Progenitor cell of endocrine pancreas (in vitro differentiated cells): ENCODE measurements at regions not wholly inside any gene's neighbourhood (a gene's known extent, or its start where the extent isn't known, plus 50 kb on each side); places are given as distances from the start of the nearest gene placed in this dataset.

Source experiments
- DNase-seq: peaks from one replicate; pipeline ENCODE4 v3.0.0; 2021; ENCODE audit warnings: low spot score; ENCODE audit not compliant: unreplicated experiment
- H3K27ac Mint-ChIP-seq: 2 replicates; pipeline ENCODE4 v1.8.0; 2021; ENCODE audit warnings: mild to moderate bottlenecking, moderate library complexity, mixed read lengths
- H3K27me3 Mint-ChIP-seq: 2 replicates; pipeline ENCODE4 v1.8.0; 2021; ENCODE audit warnings: mixed read lengths
- H3K36me3 Mint-ChIP-seq: 2 replicates; pipeline ENCODE4 v1.8.0; 2022; ENCODE audit warnings: mixed read lengths; ENCODE audit not compliant: insufficient read depth
- H3K4me1 Mint-ChIP-seq: 2 replicates; pipeline ENCODE4 v1.8.0; 2021; ENCODE audit warnings: low read depth, mixed read lengths
- H3K4me3 Mint-ChIP-seq: 2 replicates; pipeline ENCODE4 v1.8.0; 2021; ENCODE audit warnings: low read depth, mild to moderate bottlenecking, moderate library complexity, mixed read lengths
- H3K9me3 Mint-ChIP-seq: 2 replicates; pipeline ENCODE4 v1.8.0; 2021; ENCODE audit warnings: low read depth, mixed read lengths
- CTCF ChIP-seq: fragments of 200-600 bp; sonication (generic); IDR thresholded peaks from one replicate; pipeline ENCODE4 v1.5.0; 2021; ENCODE audit warnings: antibody characterized with exemption, mild to moderate bottlenecking; ENCODE audit not compliant: unreplicated experiment

DNA sequence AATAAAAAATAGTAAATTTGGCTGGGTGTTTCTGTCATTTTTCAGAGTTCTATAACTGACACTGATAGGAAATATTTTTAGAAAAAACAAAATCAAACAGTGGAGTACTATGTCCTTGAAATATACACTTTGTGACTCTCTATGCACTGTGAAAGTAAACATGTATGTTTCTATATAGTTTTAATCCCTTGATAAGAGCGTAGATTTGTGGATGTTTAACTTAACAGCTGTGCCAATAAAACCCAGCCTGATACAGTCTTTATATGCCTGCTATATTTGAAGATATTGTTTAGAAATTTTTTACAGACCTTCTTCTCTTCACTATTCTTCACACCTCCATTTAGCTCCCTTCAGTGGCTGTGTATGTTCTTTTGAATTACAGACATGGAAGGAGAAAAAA lies 473.3 kb upstream of the FZD8 start:
- H3K36me3 Mint-ChIP-seq, result no peaks in the 10 kb centered on the region
- DNase-seq, result no peak
- no peaks in the 10 kb centered on the region for H3K9me3 Mint-ChIP-seq
- peak overlapping the region; percentile 19 for H3K27ac Mint-ChIP-seq
- no peak for TF ChIP-seq CTCF
- H3K4me1 Mint-ChIP-seq, result peaks cover 50% of the 10 kb centered on the region
- H3K27me3 Mint-ChIP-seq, result no peaks in the 10 kb centered on the region
- H3K4me3 Mint-ChIP-seq, result no peak overlapping the region

DNA sequence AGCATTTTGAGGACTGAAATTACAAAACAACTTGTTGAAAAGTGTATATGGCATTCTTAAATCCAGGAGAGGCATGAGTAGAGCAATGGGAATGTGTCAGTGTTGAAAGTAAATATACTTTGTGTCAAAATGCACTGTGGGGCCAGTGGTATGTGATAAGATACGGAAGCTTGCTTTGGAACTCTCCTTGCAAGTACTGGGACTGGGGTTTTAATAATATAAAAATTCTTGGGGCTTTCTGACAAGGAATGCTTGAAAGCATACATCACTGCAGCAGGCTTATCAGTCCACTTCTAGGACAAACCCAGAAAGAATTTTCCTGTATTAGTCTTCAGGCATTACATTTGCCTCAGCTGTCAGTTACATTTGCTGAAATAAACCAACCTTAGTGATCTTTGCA lies 472.8 kb upstream of the FZD8 start:
- Mint-ChIP-seq H3K27ac (peak overlapping the region; percentile 19), H3K27me3 (no peaks in the 10 kb centered on the region), H3K36me3 (no peaks in the 10 kb centered on the region), H3K9me3 (no peaks in the 10 kb centered on the region), H3K4me3 (no peak overlapping the region), H3K4me1 (peaks cover 55% of the 10 kb centered on the region)
- DNase-seq, result no peak
- TF ChIP-seq CTCF, result no peak

DNA sequence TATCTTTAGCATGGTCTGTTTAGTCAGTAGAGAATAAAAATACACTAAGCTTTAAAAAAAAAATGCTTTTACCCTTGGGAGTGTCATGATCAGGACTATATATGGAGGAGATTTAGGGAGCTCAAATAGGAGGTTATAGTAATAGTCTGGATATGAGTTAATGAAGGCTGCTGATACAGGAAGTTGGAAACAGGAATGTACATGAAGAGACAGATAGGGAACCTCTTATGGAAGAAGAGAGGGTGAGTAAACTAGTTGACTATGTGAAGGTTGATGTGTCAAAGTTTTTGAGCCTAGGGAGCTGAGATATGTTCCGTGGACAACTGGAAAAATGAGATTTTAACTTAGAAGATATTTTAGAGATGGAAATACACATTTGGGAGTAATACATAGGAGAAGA lies 472.0 kb upstream of the FZD8 start:
- Mint-ChIP-seq H3K36me3 (no peaks in the 10 kb centered on the region), H3K27ac (no peak overlapping the region), H3K4me3 (no peak overlapping the region), H3K9me3 (no peaks in the 10 kb centered on the region), H3K27me3 (no peaks in the 10 kb centered on the region), H3K4me1 (peaks cover 61% of the 10 kb centered on the region)
- no peak for TF ChIP-seq CTCF
- DNase-seq, result no peak

GRCh38 chr10:36111676-36112075 lies 469.6 kb upstream of the FZD8 start:
- TF ChIP-seq CTCF, result no peak
- no peak for DNase-seq
- Mint-ChIP-seq H3K27ac (no peak overlapping the region), H3K27me3 (no peaks in the 10 kb centered on the region), H3K4me3 (no peak overlapping the region), H3K9me3 (no peaks in the 10 kb centered on the region), H3K4me1 (peaks cover 46% of the 10 kb centered on the region), H3K36me3 (no peaks in the 10 kb centered on the region)

DNA sequence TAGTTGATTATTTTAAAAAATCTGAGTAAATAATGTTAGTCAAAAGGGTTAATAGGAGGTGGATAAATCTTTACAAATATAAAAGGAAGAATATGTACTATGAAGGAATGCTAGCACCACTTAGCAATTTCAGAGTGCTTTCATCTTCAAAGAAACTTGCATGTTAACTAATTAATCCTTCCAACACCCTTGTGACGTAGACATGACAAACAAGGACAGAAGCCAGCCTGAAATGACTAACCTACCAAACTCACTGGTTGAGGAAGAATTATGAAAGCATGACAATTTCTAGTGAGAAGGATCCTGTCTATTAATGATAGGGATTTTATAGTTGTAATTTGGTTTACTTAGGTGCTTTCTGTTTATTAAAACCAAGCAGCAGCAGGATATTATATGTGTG lies 468.0 kb upstream of the FZD8 start:
- Mint-ChIP-seq H3K9me3 (no peaks in the 10 kb centered on the region), H3K4me1 (peaks cover 32% of the 10 kb centered on the region), H3K4me3 (no peak overlapping the region), H3K27ac (peak overlapping the region; percentile 79), H3K27me3 (no peaks in the 10 kb centered on the region), H3K36me3 (no peaks in the 10 kb centered on the region)
- TF ChIP-seq CTCF, result no peak
- no peak for DNase-seq
